Tibial nerve (tissue), 4 donors: ENCODE measurements at regions not wholly inside any gene's neighbourhood (a gene's known extent, or its start where the extent isn't known, plus 50 kb on each side); places are given as distances from the start of the nearest gene placed in this dataset.

ENCODE experiments used
- EP300 ChIP-seq, 2 donors: sonication (generic); formaldehyde crosslinking; IDR thresholded peaks; one replicate each; pipeline ENCODE4 v1.6.1; 2017; ENCODE audit warnings: antibody characterized with exemption in 2 of 2, mild to moderate bottlenecking in 1 of 2
- POLR2A ChIP-seq, 2 donors: fragments of 450-650 bp; IDR thresholded peaks; one replicate each; pipeline ENCODE4 v1.6.1; 2017; ENCODE audit warnings: antibody characterized with exemption in 2 of 2, mild to moderate bottlenecking in 2 of 2, moderate library complexity in 2 of 2
- TF ChIP-seq, protein P1 (sequence below), 5 experiments: fragments of 200-600 bp in 3 of 5; fragments of 450-650 bp in 2 of 5; sonication (generic) in 3 of 5; IDR thresholded peaks; one replicate each; pipeline ENCODE4 v1.5.1; 2016 to 2019; ENCODE audit warnings: antibody characterized with exemption in 5 of 5, mild to moderate bottlenecking in 3 of 5, moderate library complexity in 2 of 5

DNA sequence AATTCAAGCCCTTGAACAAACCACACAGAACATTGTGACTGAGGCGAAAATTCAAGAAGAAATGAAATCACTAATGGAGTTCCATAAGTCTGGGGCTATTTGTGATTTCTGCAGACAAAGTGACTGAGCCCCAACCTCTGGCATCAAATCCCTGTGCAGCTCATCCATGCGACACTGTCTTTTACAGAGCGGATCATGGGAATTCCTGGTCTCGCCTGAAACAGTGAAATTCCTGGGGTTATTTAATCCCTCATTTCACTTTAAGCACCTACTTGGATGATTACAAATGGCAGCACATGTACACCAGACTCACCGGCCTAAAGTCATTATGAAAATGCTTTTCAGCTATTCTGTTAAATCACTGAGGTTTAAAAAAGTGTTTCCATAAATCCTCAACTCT is 102.4 kb upstream of the CDH4 start:
- TF ChIP-seq POLR2A (IDR thresholded peaks at IDR 0.05) (no peak), EP300 (IDR thresholded peaks at IDR 0.05) (no peak)
- TF ChIP-seq, protein P1, sequence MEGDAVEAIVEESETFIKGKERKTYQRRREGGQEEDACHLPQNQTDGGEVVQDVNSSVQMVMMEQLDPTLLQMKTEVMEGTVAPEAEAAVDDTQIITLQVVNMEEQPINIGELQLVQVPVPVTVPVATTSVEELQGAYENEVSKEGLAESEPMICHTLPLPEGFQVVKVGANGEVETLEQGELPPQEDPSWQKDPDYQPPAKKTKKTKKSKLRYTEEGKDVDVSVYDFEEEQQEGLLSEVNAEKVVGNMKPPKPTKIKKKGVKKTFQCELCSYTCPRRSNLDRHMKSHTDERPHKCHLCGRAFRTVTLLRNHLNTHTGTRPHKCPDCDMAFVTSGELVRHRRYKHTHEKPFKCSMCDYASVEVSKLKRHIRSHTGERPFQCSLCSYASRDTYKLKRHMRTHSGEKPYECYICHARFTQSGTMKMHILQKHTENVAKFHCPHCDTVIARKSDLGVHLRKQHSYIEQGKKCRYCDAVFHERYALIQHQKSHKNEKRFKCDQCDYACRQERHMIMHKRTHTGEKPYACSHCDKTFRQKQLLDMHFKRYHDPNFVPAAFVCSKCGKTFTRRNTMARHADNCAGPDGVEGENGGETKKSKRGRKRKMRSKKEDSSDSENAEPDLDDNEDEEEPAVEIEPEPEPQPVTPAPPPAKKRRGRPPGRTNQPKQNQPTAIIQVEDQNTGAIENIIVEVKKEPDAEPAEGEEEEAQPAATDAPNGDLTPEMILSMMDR (IDR thresholded peaks at IDR 0.05), result no peak
